Karpas-422 (cell line): ENCODE measurements at regions not wholly inside any gene's neighbourhood (a gene's known extent, or its start where the extent isn't known, plus 50 kb on each side); places are given as distances from the start of the nearest gene placed in this dataset. TPM values are rescaled to one million over a fixed set of nuclear protein-coding genes. Genes with fewer than 3 reads are reported as not detected.

ENCODE experiments used
- DNase-seq: peaks from one replicate; pipeline ENCODE4 v3.0.0-alpha.2; 2015
- H2AFZ ChIP-seq: fragments of 200-600 bp; sonication (generic); 2 replicates; pipeline ENCODE4 v1.6.1; 2014; ENCODE audit warnings: antibody characterized with exemption, low read length, mixed read lengths
- H3K27ac ChIP-seq: fragments of 200-600 bp; sonication (generic); 2 replicates; pipeline ENCODE4 v1.5.1; 2014; ENCODE audit warnings: mild to moderate bottlenecking, low read length, moderate library complexity
- H3K27me3 ChIP-seq: fragments of 200-600 bp; sonication (generic); 2 replicates; pipeline ENCODE4 v1.6.1; 2014; ENCODE audit warnings: low read length, mixed read lengths
- H3K36me3 ChIP-seq: fragments of 200-600 bp; sonication (generic); 2 replicates; pipeline ENCODE4 v1.6.1; 2014; ENCODE audit warnings: low read length, mixed read lengths; ENCODE audit not compliant: insufficient read depth
- H3K4me1 ChIP-seq: fragments of 200-600 bp; sonication (generic); 2 replicates; pipeline ENCODE4 v1.6.1; 2014; ENCODE audit warnings: mild to moderate bottlenecking, low read length, mixed read lengths
- H3K4me2 ChIP-seq: fragments of 200-600 bp; sonication (generic); 2 replicates; pipeline ENCODE4 v1.6.1; 2014; ENCODE audit warnings: low read length, low read depth, mild to moderate bottlenecking; ENCODE audit not compliant: poor library complexity, severe bottlenecking
- H3K4me3 ChIP-seq: fragments of 200-600 bp; sonication (generic); 2 replicates; pipeline ENCODE4 v1.5.1; 2014; ENCODE audit warnings: mild to moderate bottlenecking, antibody characterized with exemption, low read length, mixed read lengths
- H3K79me2 ChIP-seq: fragments of 200-600 bp; sonication (generic); 2 replicates; pipeline ENCODE4 v1.6.1; 2014; ENCODE audit warnings: mild to moderate bottlenecking, low read length, mixed read lengths
- H3K9ac ChIP-seq: fragments of 200-600 bp; sonication (generic); 2 replicates; pipeline ENCODE4 v1.6.0; 2014; ENCODE audit warnings: low read length
- H3K9me2 ChIP-seq: fragments of 200-600 bp; sonication (generic), shearing (Covaris generic); replicated peaks from 2 replicates; pipeline ENCODE4 v1.6.0; 2014; ENCODE audit warnings: mild to moderate bottlenecking, low read length, moderate library complexity; ENCODE audit not compliant: insufficient read depth
- H3K9me3 ChIP-seq: fragments of 300-700, 200-600 bp; sonication (generic); 2 replicates; pipeline ENCODE4 v1.6.1; 2014; ENCODE audit warnings: low read length, mixed read lengths
- H4K20me1 ChIP-seq: fragments of 200-600 bp; sonication (generic); 2 replicates; pipeline ENCODE4 v1.6.1; 2014; ENCODE audit warnings: mild to moderate bottlenecking, antibody characterized with exemption, low read length, low read depth; ENCODE audit not compliant: insufficient read depth
- small RNA-seq: library from RNA; depleted of rRNA; stranded (forward); fragments of <200 nt; gene quantifications from one replicate; pipeline ENCODE3, GENCODE V24; 2014

- Histone ChIP-seq H3K9me3 (no peaks in the 10 kb centered on the region), H3K4me2 (no peak overlapping the region), H3K9me2 (no peaks in the 10 kb centered on the region), H3K79me2 (no peaks in the 10 kb centered on the region), H3K9ac (no peak overlapping the region), H2AFZ (no peak overlapping the region), H3K27ac (no peak overlapping the region), H4K20me1 (no peaks in the 10 kb centered on the region), H3K27me3 (no peaks in the 10 kb centered on the region), H3K4me3 (no peak overlapping the region), H3K4me1 (peaks cover 18% of the 10 kb centered on the region), H3K36me3 (no peaks in the 10 kb centered on the region)
- DNase-seq: no peak
Observed at GRCh38 chr5:143454936-143455516, 51.5 kb upstream of the NR3C1 start.

GRCh38 chr5:143453720-143454119 lies 50.2 kb upstream of the NR3C1 start:
- H3K27ac ChIP-seq: no peak overlapping the region
- no peaks in the 10 kb centered on the region for H4K20me1 ChIP-seq
- no peaks in the 10 kb centered on the region for H3K36me3 ChIP-seq
- no peak overlapping the region for H2AFZ ChIP-seq
- peak; percentile 48 for DNase-seq
- peaks cover 21% of the 10 kb centered on the region for H3K4me1 ChIP-seq
- no peak overlapping the region for H3K9ac ChIP-seq
- H3K79me2 ChIP-seq: no peaks in the 10 kb centered on the region
- no peaks in the 10 kb centered on the region for H3K9me3 ChIP-seq
- H3K4me2 ChIP-seq: no peak overlapping the region
- no peaks in the 10 kb centered on the region for H3K27me3 ChIP-seq
- no peaks in the 10 kb centered on the region for H3K9me2 ChIP-seq
- H3K4me3 ChIP-seq: no peak overlapping the region

Small RNAs in the stretch of these regions (small RNA-seq; reads per million reads assigned to genes)
- gene MIR5197 (not detected), gene RNU7-156P (not detected)
